Central memory CD8-positive, alpha-beta T cell (primary cell): ENCODE measurements at regions not wholly inside any gene's neighbourhood (a gene's known extent, or its start where the extent isn't known, plus 50 kb on each side); places are given as distances from the start of the nearest gene placed in this dataset.
"Not testable (repeated sequence)": the region's sequence is repeated elsewhere in the genome, so short reads cannot be mapped to it uniquely, and the experiment has no call there.

Experiments
- ATAC-seq: fragments of 150-1000 bp; cut with Tn5 transposase; replicated peaks from 2 replicates; pipeline ENCODE4 v1.10.0; 2022; ENCODE audit warnings: mild to moderate bottlenecking, moderate FRiP score, moderate number of reproducible peaks; ENCODE audit not compliant: poor library complexity, severe bottlenecking; ENCODE audit errors: extremely low read depth
- DNase-seq, 2 donors: peaks; one replicate each; pipeline ENCODE4 v3.0.0; 2021; ENCODE audit warnings: low spot score in 2 of 2
- H3K27ac Mint-ChIP-seq: one replicate; pipeline ENCODE4 v1.8.0; 2022; ENCODE audit warnings: low read depth, mild to moderate bottlenecking, moderate library complexity, mixed read lengths
- H3K27me3 Mint-ChIP-seq: one replicate; pipeline ENCODE4 v1.8.0; 2022; ENCODE audit warnings: mixed read lengths
- H3K36me3 Mint-ChIP-seq: one replicate; pipeline ENCODE4 v1.8.0; 2022; ENCODE audit warnings: mild to moderate bottlenecking, moderate library complexity, mixed read lengths; ENCODE audit not compliant: insufficient read depth
- H3K4me1 Mint-ChIP-seq: one replicate; pipeline ENCODE4 v1.8.0; 2022; ENCODE audit warnings: mixed read lengths
- H3K4me3 Mint-ChIP-seq: one replicate; pipeline ENCODE4 v1.8.0; 2022; ENCODE audit warnings: mild to moderate bottlenecking, moderate library complexity, mixed read lengths
- H3K9me3 Mint-ChIP-seq: one replicate; pipeline ENCODE4 v1.8.0; 2022; ENCODE audit warnings: mixed read lengths

DNA sequence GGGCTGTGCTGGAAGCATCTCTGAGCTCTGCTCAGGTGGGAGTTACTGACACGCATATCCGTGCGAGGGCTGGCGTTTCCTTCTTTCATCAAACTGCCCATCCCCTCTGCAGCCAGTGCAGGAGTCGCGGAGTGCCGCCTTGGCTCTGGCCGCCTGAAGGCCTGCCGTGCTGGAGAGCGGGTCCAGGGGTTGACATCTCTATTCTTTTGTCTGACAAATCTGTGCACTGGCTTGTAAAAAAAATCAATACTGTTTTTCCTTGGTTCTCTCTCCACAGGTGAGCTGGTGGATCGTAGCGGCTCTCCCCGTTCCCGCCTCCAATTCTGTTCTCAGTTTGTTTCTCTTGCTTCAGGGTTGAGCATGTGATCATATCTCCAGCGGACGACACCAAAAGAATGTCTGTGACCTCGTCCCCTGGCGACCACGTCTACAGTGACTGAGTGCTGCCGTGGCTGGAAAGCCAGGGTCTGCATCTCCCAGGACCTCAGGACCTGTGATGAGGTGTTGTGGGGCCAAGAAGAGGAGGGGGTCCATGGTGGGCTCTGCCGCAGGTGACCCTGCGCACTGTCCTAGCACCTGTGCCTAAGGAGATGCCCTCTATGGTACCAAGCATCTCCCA lies 214.3 kb upstream of the IRX4 start:
- peaks cover 34% of the 10 kb centered on the region for H3K27me3 Mint-ChIP-seq
- H3K36me3 Mint-ChIP-seq: no peaks in the 10 kb centered on the region
- H3K4me1 Mint-ChIP-seq: no peaks in the 10 kb centered on the region
- no peak overlapping the region for H3K27ac Mint-ChIP-seq
- H3K4me3 Mint-ChIP-seq: no peak overlapping the region
- no peaks in the 10 kb centered on the region for H3K9me3 Mint-ChIP-seq
- DNase-seq: no peak
- no peak for ATAC-seq

- H3K27me3 Mint-ChIP-seq: peaks cover 24% of the 10 kb centered on the region
- H3K4me3 Mint-ChIP-seq: no peak overlapping the region
- H3K36me3 Mint-ChIP-seq: no peaks in the 10 kb centered on the region
- no peaks in the 10 kb centered on the region for H3K9me3 Mint-ChIP-seq
- H3K4me1 Mint-ChIP-seq: no peaks in the 10 kb centered on the region
- ATAC-seq (no peak), DNase-seq (no peak)
- H3K27ac Mint-ChIP-seq: no peak overlapping the region
These were observed 212.3 kb upstream of the IRX4 start for GRCh38 chr5:2095011-2095410.

DNA sequence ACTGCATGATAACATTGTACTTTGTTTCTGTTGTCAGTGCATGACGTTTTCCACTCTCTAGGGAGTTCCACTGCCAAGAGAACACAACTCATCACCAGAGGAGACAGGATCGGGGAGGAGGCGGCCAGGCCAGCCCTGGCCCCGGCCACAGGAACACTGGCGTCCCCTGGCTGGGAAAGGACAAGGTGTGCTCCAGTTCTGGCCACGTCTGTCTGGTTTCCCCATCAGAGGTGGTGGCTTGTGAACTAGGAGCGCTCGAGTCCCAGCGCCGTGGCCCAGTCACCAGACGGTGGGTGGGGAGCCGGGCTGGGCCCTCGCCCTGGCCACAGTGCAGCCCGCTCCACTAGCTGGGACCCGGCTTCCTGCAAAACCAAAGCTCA lies 211.9 kb upstream of the IRX4 start:
- ATAC-seq (no peak), DNase-seq (no peak)
- H3K4me1 Mint-ChIP-seq: no peaks in the 10 kb centered on the region
- no peak overlapping the region for H3K27ac Mint-ChIP-seq
- H3K27me3 Mint-ChIP-seq: peaks cover 20% of the 10 kb centered on the region
- H3K36me3 Mint-ChIP-seq: no peaks in the 10 kb centered on the region
- no peaks in the 10 kb centered on the region for H3K9me3 Mint-ChIP-seq
- H3K4me3 Mint-ChIP-seq: no peak overlapping the region

GRCh38 chr5:2093859-2094615 lies 211.3 kb upstream of the IRX4 start:
- Mint-ChIP-seq H3K36me3 (no peaks in the 10 kb centered on the region), H3K4me1 (no peaks in the 10 kb centered on the region), H3K9me3 (no peaks in the 10 kb centered on the region), H3K27me3 (peaks cover 20% of the 10 kb centered on the region), H3K4me3 (no peak overlapping the region), H3K27ac (no peak overlapping the region)
- ATAC-seq (no peak), DNase-seq (no peak)

GRCh38 chr5:2091921-2092320 lies 209.2 kb upstream of the IRX4 start:
- Mint-ChIP-seq H3K9me3 (no peaks in the 10 kb centered on the region), H3K4me3 (no peak overlapping the region), H3K4me1 (no peaks in the 10 kb centered on the region), H3K27me3 (peaks cover 20% of the 10 kb centered on the region), H3K36me3 (no peaks in the 10 kb centered on the region), H3K27ac (no peak overlapping the region)
- no peak for DNase-seq
- no peak for ATAC-seq

DNA sequence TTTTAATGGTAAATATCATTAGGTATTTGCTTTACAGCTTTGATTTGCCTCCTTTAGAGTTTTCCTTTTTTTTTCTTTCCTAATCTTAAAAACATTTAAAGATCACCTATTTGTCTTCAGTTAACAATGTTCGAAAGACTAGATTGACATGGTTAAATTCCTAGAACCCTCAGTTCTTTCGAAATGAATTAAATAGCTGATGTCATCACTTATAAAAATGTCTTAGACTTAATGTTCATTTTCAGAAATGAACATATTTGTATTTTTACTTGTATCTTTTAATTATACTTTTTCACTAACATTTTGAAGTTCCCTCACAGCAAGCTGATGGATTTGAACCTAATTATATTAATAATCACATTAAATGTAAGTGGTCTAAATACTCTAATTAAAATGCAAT lies 205.3 kb upstream of the IRX4 start:
- Mint-ChIP-seq H3K27ac (no peak overlapping the region), H3K27me3 (peaks cover 15% of the 10 kb centered on the region), H3K36me3 (no peaks in the 10 kb centered on the region), H3K4me1 (no peaks in the 10 kb centered on the region), H3K9me3 (no peaks in the 10 kb centered on the region), H3K4me3 (no peak overlapping the region)
- DNase-seq: no peak
- ATAC-seq: no peak

DNA sequence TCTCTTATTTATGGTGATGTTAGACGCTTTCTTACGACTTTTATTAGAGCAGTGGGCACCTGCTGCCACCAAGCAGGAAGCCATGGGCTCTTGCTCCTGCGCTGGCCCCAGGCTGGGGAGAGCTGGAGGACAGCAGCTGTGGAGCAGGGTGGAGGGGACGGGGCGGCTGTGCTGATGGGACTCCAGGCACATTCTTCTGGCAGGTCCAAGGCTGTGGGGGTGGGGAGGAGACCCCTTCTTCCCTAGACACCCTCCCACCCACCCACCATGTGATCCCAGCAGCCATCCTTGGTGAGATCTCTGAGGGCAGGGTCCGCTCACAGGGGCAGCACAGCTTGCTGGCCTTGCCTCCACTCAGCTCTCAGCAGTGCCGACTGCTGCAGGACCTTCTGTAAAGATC lies 192.6 kb upstream of the IRX4 start:
- no peaks in the 10 kb centered on the region for H3K36me3 Mint-ChIP-seq
- DNase-seq: no peak
- H3K9me3 Mint-ChIP-seq: no peaks in the 10 kb centered on the region
- no peak for ATAC-seq
- no peak overlapping the region for H3K4me3 Mint-ChIP-seq
- no peaks in the 10 kb centered on the region for H3K4me1 Mint-ChIP-seq
- H3K27ac Mint-ChIP-seq: no peak overlapping the region
- peaks cover 53% of the 10 kb centered on the region for H3K27me3 Mint-ChIP-seq

DNA sequence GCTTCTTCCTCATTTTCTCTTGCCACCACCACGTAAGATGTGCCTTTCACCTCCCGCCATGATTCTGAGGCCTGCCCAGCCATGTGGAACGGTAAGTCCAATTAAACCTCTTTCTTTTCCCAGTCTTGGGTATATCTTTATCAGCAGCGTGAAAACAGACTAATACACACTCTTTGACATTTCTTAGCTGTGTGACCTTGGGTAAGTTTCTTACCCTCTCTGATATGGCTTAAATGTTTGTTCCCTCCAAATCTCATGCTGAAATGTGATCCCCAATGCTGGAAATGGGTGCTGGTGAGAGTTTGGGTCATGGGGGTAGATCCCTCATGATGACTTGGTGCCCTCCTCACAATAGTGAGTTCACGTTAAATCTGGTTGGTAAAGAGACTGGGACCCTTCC lies 188.8 kb upstream of the IRX4 start:
- peaks cover 42% of the 10 kb centered on the region for H3K27me3 Mint-ChIP-seq
- DNase-seq (no peak), ATAC-seq (no peak)
- no peak overlapping the region for H3K4me3 Mint-ChIP-seq
- H3K36me3 Mint-ChIP-seq: no peaks in the 10 kb centered on the region
- H3K9me3 Mint-ChIP-seq: no peaks in the 10 kb centered on the region
- no peaks in the 10 kb centered on the region for H3K4me1 Mint-ChIP-seq
- no peak overlapping the region for H3K27ac Mint-ChIP-seq

- H3K9me3 Mint-ChIP-seq, H3K27ac Mint-ChIP-seq, H3K4me1 Mint-ChIP-seq, ATAC-seq, DNase-seq, H3K4me3 Mint-ChIP-seq, H3K36me3 Mint-ChIP-seq: not testable (repeated sequence)
- H3K27me3 Mint-ChIP-seq: peaks cover 38% of the 10 kb centered on the region
These were observed 188.1 kb upstream of the IRX4 start for GRCh38 chr5:2070787-2071186.

DNA sequence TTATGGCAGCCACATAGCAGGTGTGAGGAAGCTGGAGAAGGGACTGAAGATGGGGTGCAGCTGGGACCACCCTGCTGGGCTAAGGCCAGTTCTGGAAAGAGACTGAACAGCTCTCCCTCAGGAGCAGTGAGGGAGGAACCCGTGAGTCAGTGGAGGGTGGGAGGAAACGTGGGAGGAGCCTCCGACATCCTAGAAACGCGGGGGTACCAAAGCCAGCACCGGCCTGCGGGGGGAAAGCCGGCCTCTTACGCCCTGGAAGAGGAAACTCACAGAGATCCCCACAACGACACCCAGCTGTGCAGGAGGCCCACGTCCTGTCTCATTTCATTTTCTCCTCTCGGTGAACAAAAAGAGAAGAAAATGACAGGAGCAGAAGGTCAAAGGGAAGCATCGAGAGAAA lies 185.8 kb upstream of the IRX4 start:
- Mint-ChIP-seq H3K27ac (no peak overlapping the region), H3K4me3 (no peak overlapping the region), H3K36me3 (no peaks in the 10 kb centered on the region), H3K9me3 (no peaks in the 10 kb centered on the region), H3K4me1 (no peaks in the 10 kb centered on the region), H3K27me3 (peaks cover 32% of the 10 kb centered on the region)
- ATAC-seq: no peak
- no peak for DNase-seq

DNA sequence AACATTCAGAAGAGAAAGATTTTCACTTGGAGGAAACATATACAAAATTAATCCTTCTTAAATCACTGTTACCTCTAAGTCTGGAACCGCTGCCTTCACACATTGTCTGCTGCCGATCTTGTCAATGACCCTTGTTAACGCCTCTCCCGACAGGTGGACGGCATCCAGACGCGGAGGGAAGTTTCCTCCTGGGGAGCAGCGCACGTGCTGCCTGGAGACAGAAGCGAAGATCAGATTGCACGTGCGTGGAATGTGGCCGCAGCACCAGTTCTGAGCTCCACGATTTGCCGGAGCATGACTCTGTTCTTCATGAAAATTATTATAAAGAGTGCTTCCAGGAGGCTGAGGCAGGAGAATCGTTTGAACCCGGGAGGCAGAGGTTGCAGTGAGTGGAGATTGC lies 183.6 kb upstream of the IRX4 start:
- Mint-ChIP-seq H3K27ac (no peak overlapping the region), H3K4me1 (no peaks in the 10 kb centered on the region), H3K27me3 (peaks cover 47% of the 10 kb centered on the region), H3K4me3 (no peak overlapping the region), H3K36me3 (no peaks in the 10 kb centered on the region), H3K9me3 (no peaks in the 10 kb centered on the region)
- DNase-seq (no peak), ATAC-seq (no peak)

DNA sequence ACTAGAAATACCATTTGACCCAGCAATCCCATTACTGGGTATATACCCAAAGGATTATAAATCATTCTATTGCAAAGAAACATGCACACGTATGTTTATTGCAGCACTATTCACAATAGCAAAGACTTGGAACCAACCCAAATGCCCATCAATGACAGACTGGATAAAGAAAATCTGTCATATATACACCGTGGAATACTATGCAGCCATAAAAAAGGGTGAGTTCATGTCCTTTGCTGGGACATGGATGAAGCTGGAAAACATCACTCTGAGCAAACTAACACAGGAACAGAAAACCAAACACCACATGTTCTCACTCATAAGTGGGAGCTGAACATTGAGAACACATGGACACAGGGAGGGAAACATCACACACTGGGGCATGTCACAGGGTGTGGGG lies 180.7 kb upstream of the IRX4 start:
- H3K9me3 Mint-ChIP-seq, H3K4me1 Mint-ChIP-seq, H3K4me3 Mint-ChIP-seq, H3K36me3 Mint-ChIP-seq, ATAC-seq, H3K27ac Mint-ChIP-seq, DNase-seq: not testable (repeated sequence)
- H3K27me3 Mint-ChIP-seq: peaks cover 62% of the 10 kb centered on the region

GRCh38 chr5:2052687-2053086 lies 170.0 kb upstream of the IRX4 start:
- no peak for DNase-seq
- H3K4me1 Mint-ChIP-seq: no peaks in the 10 kb centered on the region

More at GRCh38 chr5:2052687-2053086, 170.0 kb upstream of the IRX4 start:
- peaks cover 63% of the 10 kb centered on the region for H3K27me3 Mint-ChIP-seq
- no peak overlapping the region for H3K27ac Mint-ChIP-seq
- no peak for ATAC-seq
- no peak overlapping the region for H3K4me3 Mint-ChIP-seq
- no peaks in the 10 kb centered on the region for H3K36me3 Mint-ChIP-seq
- H3K9me3 Mint-ChIP-seq: no peaks in the 10 kb centered on the region
